Heart left ventricle (tissue), 16 donors: ENCODE measurements at regions not wholly inside any gene's neighbourhood (a gene's known extent, or its start where the extent isn't known, plus 50 kb on each side); places are given as distances from the start of the nearest gene placed in this dataset.

Source experiments
- ATAC-seq, 4 donors: fragments of 200-7000 bp; cut with Tn5 transposase; one replicate each; pipeline ENCODE4 v1.9.1; 2020 to 2022; ENCODE audit warnings: moderate library complexity in 4 of 4, mild to moderate bottlenecking in 3 of 4, moderate number of reproducible peaks in 1 of 4
- DNase-seq, 5 donors: peaks; one replicate each; pipeline ENCODE4 v3.0.0-alpha.2; 2020
- H3K27ac ChIP-seq, 12 donors: fragments of 200-600 bp; sonication (generic) in 4 of 12; one replicate each; pipeline versions ENCODE4 v1.5.0 to v1.8.0; 2016 to 2022; ENCODE audit warnings: mild to moderate bottlenecking in 2 of 12
- H3K27me3 ChIP-seq, 9 donors: fragments of 200-600 bp; sonication (generic) in 2 of 9; one replicate each; pipeline versions ENCODE4 v1.5.1 to v1.8.0; 2016 to 2022; ENCODE audit warnings: mild to moderate bottlenecking in 3 of 9
- H3K36me3 ChIP-seq, 9 donors: fragments of 200-600 bp; sonication (generic) in 2 of 9; one replicate each; pipeline versions ENCODE4 v1.5.0 to v1.8.0; 2018 to 2022; ENCODE audit warnings: mild to moderate bottlenecking in 2 of 9
- H3K4me1 ChIP-seq, 12 donors: fragments of 200-600 bp; sonication (generic) in 4 of 12; one replicate each; pipeline versions ENCODE4 v1.5.0 to v1.8.0; 2016 to 2022; ENCODE audit warnings: mild to moderate bottlenecking in 3 of 12
- H3K4me3 ChIP-seq, 12 donors: fragments of 200-600 bp; sonication (generic) in 4 of 12; one replicate each; pipeline versions ENCODE4 v1.5.0 to v1.8.0; 2017 to 2022; ENCODE audit warnings: mild to moderate bottlenecking in 9 of 12, moderate library complexity in 4 of 12
- H3K9me3 ChIP-seq, 12 donors: fragments of 200-600 bp; sonication (generic) in 4 of 12; one replicate each; pipeline versions ENCODE4 v1.5.0 to v1.8.0; 2016 to 2022; ENCODE audit warnings: mild to moderate bottlenecking in 1 of 12
- POLR2A ChIP-seq, 2 donors: fragments of 450-650 bp; IDR thresholded peaks; one replicate each; pipeline ENCODE4 v1.6.1; 2017; ENCODE audit warnings: antibody characterized with exemption in 2 of 2, mild to moderate bottlenecking in 2 of 2, moderate library complexity in 2 of 2
- WGBS, 4 donors: extraction: QIAGEN DNeasy Blood & Tissue Kit in 2 of 4; methylation state at CpG; one replicate each; pipeline versions ENCODE4 v1.1.5 to v1.1.7; 2013 to 2018; 5-methylcytosine and 5-hydroxymethylcytosine counted together
- intact Hi-C, 10 donors: fragments of 100-400 bp; cut with DNase I; formaldehyde crosslinking; loops; one replicate each; pipeline versions ENCODE4 v1.11.1 to v1.14.2; 2022
- TF ChIP-seq, protein P1 (sequence below), 12 donors: fragments of 200-600 bp; sonication (generic) in 4 of 12; IDR thresholded peaks; one replicate each; pipeline versions ENCODE4 v1.5.0 to v1.8.0; 2018 to 2022; ENCODE audit warnings: antibody characterized with exemption in 12 of 12, mild to moderate bottlenecking in 5 of 12
- donor health status: ischemic (EF 13 %, LVEDD 7.1; RV severe dilation, severe dysfunction).
- donor health status: healthy with polysubstance abuse.
- donor health status: DM: no; HTN: yes; CAD: no.
- donor health status: DM: no; HTN: no; CAD: no.
- donor health status: ischemic (EF 25% LVEDD 6.9; RV normal size, moderate dysfunction).
- donor health status: ischemic (EF 25% LVEDD 5.7; RV mildly dilated, moderate dysfunction).
- donor health status: healthy.
- donor health status: DM: yes; HTN: yes; CAD: no.
- donor health status: ischemic (EF 35%, LVEDD 5.7; RV mildly dilated, moderate dysfunction).
- donor health status: nonischemic (EF 11% LVEDD 7.7; RV severe dilation, severe dysfunction).
- donor health status: DM: yes; HTN: yes; CAD: no.
- donor health status: PGD.
- donor health status: ischemic (EF 29% LVEDD 5.4; RV normal size, mild dysfunction).
- donor health status: nonischemic (EF 23%, LVEDD 6.1; RV moderate dilation, normal function).

DNA sequence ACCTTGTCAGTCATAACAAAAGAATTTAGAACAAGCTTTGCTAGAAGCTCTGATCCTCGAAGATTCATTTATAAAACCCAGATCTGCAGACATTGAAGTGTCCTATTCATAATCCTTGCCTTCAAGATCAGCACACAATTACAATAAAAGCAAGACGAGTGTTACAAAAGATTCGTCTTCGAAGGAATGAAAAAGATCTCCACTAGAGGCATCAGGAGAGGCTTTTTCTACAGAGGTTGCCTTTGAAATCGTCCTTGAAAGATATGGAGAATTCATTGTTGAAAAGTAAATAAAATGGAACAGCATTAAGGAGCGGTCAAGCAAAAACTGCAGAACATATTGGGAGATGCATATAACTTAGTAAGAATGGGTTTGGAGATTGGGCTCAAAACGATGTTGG, 146.4 kb downstream of the BMP4 start:
- Histone ChIP-seq H3K27me3 (no peaks in the 10 kb centered on the region), H3K4me3 (no peak overlapping the region), H3K4me1 (peaks cover 0 to 12% (median 0%) of the 10 kb centered on the region in 12 donors), H3K27ac (no peak overlapping the region), H3K9me3 (no peaks in the 10 kb centered on the region), H3K36me3 (no peaks in the 10 kb centered on the region)
- intact Hi-C loops: loop anchor here in 1 of 10 donors (10.0 kb wide), 1 partner anchor 145 kb away; the partner anchor contains the start of gene BMP4
- DNase-seq (no peak), ATAC-seq (no peak)
- TF ChIP-seq POLR2A (IDR thresholded peaks at IDR 0.05): no peak
- TF ChIP-seq, protein P1, sequence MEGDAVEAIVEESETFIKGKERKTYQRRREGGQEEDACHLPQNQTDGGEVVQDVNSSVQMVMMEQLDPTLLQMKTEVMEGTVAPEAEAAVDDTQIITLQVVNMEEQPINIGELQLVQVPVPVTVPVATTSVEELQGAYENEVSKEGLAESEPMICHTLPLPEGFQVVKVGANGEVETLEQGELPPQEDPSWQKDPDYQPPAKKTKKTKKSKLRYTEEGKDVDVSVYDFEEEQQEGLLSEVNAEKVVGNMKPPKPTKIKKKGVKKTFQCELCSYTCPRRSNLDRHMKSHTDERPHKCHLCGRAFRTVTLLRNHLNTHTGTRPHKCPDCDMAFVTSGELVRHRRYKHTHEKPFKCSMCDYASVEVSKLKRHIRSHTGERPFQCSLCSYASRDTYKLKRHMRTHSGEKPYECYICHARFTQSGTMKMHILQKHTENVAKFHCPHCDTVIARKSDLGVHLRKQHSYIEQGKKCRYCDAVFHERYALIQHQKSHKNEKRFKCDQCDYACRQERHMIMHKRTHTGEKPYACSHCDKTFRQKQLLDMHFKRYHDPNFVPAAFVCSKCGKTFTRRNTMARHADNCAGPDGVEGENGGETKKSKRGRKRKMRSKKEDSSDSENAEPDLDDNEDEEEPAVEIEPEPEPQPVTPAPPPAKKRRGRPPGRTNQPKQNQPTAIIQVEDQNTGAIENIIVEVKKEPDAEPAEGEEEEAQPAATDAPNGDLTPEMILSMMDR (IDR thresholded peaks at IDR 0.05): no peak
- 89 to 91% (median 90%) methylated on average over 7 of the region's 7 CpGs for WGBS, 4 donors

DNA sequence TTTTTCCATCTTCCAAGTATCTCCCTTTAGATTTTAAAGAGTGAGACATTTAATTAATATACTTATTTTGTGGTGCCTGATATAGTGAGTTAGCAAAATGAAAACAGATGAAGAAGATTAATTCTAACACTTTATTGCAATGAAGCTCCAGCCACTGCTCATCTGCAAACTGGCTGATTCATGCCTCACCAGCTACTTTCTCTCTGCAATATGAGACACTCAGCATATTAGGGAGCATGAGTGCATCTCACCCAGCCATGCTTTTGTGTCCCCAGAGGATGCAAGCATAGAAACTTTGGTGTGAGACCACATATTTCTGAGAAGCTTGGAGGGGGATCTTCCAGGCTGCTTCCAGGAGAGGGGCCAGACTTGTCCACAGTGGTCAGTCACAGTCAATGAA, 148.6 kb downstream of the BMP4 start:
- Histone ChIP-seq H3K4me1 (peaks cover 0 to 12% (median 0%) of the 10 kb centered on the region in 12 donors), H3K9me3 (no peaks in the 10 kb centered on the region), H3K27me3 (no peaks in the 10 kb centered on the region), H3K27ac (peak overlapping the region in 2 of 12 donors; percentile 21 to 30), H3K4me3 (no peak overlapping the region), H3K36me3 (no peaks in the 10 kb centered on the region)
- no peak for TF ChIP-seq POLR2A (IDR thresholded peaks at IDR 0.05)
- TF ChIP-seq, protein P1 (IDR thresholded peaks at IDR 0.05): no peak
- ATAC-seq (no peak), DNase-seq (no peak)
- intact Hi-C loops: loop anchor here in 1 of 10 donors (5.0 kb wide), 1 partner anchor 144 kb away; no protein-coding TSS in a partner anchor

DNA sequence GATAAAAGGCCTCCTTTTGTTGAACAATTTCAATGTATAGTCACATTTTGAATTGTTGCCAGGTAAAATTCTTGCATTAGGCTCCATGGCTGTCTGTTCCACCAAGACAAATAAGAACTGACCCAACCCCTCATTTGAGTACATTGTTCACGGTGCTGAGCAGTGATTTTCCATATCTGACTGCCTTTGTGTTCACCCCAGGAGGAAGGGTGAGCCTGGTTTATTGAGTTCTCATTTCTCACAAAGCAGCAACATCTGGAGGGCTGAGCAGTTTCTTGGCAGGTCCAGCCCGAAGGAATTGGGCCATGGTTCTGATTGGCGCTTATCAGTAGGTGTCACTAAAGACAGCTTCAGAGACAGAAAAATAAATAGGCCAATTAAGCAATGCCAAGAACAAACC, 149.1 kb downstream of the BMP4 start:
- no peaks in the 10 kb centered on the region for H3K27me3 ChIP-seq
- peak in 3 of 5 donors; percentile 27 to 57 (median 37) for DNase-seq
- peaks cover 0 to 12% (median 0%) of the 10 kb centered on the region in 12 donors for H3K4me1 ChIP-seq
- intact Hi-C loops: loop anchor here in 1 of 10 donors (5.0 kb wide), 1 partner anchor 145 kb away; no protein-coding TSS in a partner anchor
- TF ChIP-seq, protein P1 (IDR thresholded peaks at IDR 0.05): peak in 2 of 12 donors; percentile 9 to 35
- no peak for TF ChIP-seq POLR2A (IDR thresholded peaks at IDR 0.05)
- H3K36me3 ChIP-seq: no peaks in the 10 kb centered on the region
- H3K4me3 ChIP-seq: no peak overlapping the region
- H3K9me3 ChIP-seq: no peaks in the 10 kb centered on the region
- H3K27ac ChIP-seq: peak overlapping the region in 4 of 12 donors; percentile 26 to 75 (median 36)
- peak; percentile 73 to 87 (median 80) for ATAC-seq
- WGBS, 4 donors: 46 to 58% (median 52%) methylated on average over 3 of the region's 3 CpGs

DNA sequence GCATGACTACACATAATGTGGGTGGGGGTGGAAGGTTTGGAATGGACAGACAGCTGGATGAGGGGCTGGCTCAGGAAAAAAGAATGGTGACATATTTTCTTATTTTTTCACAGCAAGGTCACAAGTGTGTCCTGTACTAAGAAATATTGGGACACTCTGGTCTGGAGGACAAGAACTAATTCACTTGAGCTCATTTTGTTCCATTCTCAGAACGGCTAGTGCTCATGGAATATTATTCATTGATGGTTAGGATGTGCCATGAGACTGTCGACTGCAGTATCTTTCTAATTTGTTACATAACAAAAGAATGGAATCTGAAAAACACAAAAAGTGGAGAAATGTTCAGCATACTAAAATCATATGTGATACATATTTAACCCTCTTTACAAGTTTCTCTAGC, 149.5 kb downstream of the BMP4 start:
- DNase-seq (no peak), ATAC-seq (peak; percentile 18 to 89 (median 35))
- Histone ChIP-seq H3K4me3 (no peak overlapping the region), H3K27me3 (no peaks in the 10 kb centered on the region), H3K9me3 (no peaks in the 10 kb centered on the region), H3K4me1 (peaks cover 0 to 12% (median 0%) of the 10 kb centered on the region in 12 donors), H3K27ac (peak overlapping the region in 4 of 12 donors; percentile 26 to 75 (median 36)), H3K36me3 (no peaks in the 10 kb centered on the region)
- 73 to 90% (median 76%) methylated on average over 2 of the region's 2 CpGs for WGBS, 4 donors
- no peak for TF ChIP-seq POLR2A (IDR thresholded peaks at IDR 0.05)
- TF ChIP-seq, protein P1 (IDR thresholded peaks at IDR 0.05): no peak
- intact Hi-C loops: loop anchor here in 1 of 10 donors (5.0 kb wide), 1 partner anchor 145 kb away; no protein-coding TSS in a partner anchor
